Cardiac muscle cell (in vitro differentiated cells and primary cell): ENCODE measurements at regions not wholly inside any gene's neighbourhood (a gene's known extent, or its start where the extent isn't known, plus 50 kb on each side); places are given as distances from the start of the nearest gene placed in this dataset.
A peak's percentile ranks its signal among the peaks of the same experiment; 100 is the strongest.

ENCODE experiments used
- DNase-seq, 2 donors: peaks; one replicate each; pipeline versions ENCODE4 v3.0.0 to v3.0.0-alpha.2; 2010 to 2017; ENCODE audit warnings: low read depth in 1 of 2, low spot score in 1 of 2
- H3K27ac ChIP-seq: fragments of 200-600 bp; sonication (generic); 2 replicates; pipeline ENCODE4 v1.5.1; 2016
- H3K27me3 ChIP-seq: fragments of 200-600 bp; sonication (generic); 2 replicates; pipeline ENCODE4 v1.6.0; 2016; ENCODE audit warnings: control low read depth
- H3K36me3 ChIP-seq: fragments of 200-600 bp; sonication (generic); 2 replicates; pipeline ENCODE4 v1.5.1; 2016; ENCODE audit warnings: control low read depth
- H3K4me1 ChIP-seq: fragments of 200-600 bp; sonication (generic); 2 replicates; pipeline ENCODE4 v1.8.1; 2017; ENCODE audit warnings: low read depth, mild to moderate bottlenecking, mixed run types
- H3K4me3 ChIP-seq: fragments of 200-600 bp; sonication (generic); 2 replicates; pipeline ENCODE4 v1.5.1; 2016; ENCODE audit warnings: mild to moderate bottlenecking
- H3K9me3 ChIP-seq: fragments of 200-600 bp; sonication (generic); 2 replicates; pipeline ENCODE4 v1.5.1; 2017; ENCODE audit warnings: low read depth, mild to moderate bottlenecking, control low read depth
- TF ChIP-seq, protein P1 (sequence below): IDR thresholded peaks from 2 replicates; pipeline ENCODE4 v1.5.1; 2012; ENCODE audit warnings: low read depth, mild to moderate bottlenecking, low read length

DNA sequence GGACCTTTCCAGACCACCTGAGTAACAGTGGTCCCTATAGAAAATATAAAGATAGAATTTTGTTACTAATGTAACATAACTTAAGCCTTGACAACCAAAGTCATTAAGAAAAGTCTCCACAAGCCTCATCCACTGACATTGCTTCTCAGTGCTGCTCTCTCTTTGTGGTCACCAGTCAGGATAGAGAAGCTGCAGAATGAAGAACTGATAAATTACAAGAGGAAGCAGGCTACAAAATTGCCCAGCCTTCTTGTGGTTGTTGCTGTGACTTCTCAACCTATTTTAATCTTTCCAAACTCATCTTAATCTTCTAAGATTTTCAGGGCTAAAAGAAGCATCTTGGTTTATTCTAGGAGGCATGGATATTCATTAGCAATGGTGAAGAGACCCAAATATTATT is 343.8 kb downstream of the MZT1 start:
- no peaks in the 10 kb centered on the region for H3K36me3 ChIP-seq
- TF ChIP-seq, protein P1, sequence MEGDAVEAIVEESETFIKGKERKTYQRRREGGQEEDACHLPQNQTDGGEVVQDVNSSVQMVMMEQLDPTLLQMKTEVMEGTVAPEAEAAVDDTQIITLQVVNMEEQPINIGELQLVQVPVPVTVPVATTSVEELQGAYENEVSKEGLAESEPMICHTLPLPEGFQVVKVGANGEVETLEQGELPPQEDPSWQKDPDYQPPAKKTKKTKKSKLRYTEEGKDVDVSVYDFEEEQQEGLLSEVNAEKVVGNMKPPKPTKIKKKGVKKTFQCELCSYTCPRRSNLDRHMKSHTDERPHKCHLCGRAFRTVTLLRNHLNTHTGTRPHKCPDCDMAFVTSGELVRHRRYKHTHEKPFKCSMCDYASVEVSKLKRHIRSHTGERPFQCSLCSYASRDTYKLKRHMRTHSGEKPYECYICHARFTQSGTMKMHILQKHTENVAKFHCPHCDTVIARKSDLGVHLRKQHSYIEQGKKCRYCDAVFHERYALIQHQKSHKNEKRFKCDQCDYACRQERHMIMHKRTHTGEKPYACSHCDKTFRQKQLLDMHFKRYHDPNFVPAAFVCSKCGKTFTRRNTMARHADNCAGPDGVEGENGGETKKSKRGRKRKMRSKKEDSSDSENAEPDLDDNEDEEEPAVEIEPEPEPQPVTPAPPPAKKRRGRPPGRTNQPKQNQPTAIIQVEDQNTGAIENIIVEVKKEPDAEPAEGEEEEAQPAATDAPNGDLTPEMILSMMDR: no peak
- no peaks in the 10 kb centered on the region for H3K9me3 ChIP-seq
- H3K4me1 ChIP-seq: no peaks in the 10 kb centered on the region
- DNase-seq: no peak
- H3K4me3 ChIP-seq: no peak overlapping the region
- H3K27me3 ChIP-seq: no peaks in the 10 kb centered on the region
- no peak overlapping the region for H3K27ac ChIP-seq

DNA sequence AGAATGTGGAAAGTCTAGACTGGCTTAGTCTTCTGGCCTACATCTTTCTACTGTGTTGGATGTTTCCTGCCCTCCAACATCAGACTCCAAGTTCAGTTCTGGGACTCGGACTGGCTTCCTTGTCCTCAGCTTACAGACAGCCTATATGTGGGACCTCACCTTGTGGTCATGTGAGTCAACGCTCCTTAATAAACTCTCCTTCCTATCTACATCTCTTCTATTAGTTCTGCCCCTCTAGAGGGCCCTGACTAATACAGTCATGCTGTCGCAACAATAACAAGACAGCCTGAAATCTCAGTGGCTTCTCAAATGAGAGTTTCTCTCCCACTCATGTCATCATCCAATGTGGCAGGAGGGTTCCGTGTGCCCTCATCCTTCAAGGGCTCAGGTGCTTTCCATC is 347.8 kb downstream of the MZT1 start:
- H3K4me1 ChIP-seq: no peaks in the 10 kb centered on the region
- no peaks in the 10 kb centered on the region for H3K9me3 ChIP-seq
- no peaks in the 10 kb centered on the region for H3K27me3 ChIP-seq
- H3K27ac ChIP-seq: no peak overlapping the region
- no peak overlapping the region for H3K4me3 ChIP-seq
- peak in 1 of 2 donors; percentile 1 for DNase-seq
- TF ChIP-seq, protein P1: no peak
- H3K36me3 ChIP-seq: no peaks in the 10 kb centered on the region

DNA sequence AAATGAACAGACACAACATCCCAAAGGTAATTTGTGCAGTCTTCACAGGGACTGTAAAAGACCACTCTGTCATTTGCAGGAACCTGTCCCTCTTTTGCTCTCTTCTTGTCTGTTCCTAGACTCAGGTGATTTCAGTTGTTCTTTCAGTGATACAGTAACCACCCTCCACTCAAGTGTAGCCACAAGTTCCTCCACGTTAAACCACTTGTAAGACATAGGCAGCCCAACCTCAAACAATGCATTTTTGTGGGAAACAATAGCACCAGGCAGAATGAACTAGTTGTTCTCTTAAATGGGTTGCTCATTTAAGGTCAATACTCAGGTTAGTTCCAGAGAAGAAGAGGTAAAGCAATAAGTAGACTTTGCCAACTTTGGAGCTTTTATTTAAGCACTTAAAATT is 359.4 kb downstream of the MZT1 start:
- TF ChIP-seq, protein P1: no peak
- Histone ChIP-seq H3K4me3 (no peak overlapping the region), H3K9me3 (no peaks in the 10 kb centered on the region), H3K4me1 (no peaks in the 10 kb centered on the region), H3K27me3 (no peaks in the 10 kb centered on the region), H3K36me3 (no peaks in the 10 kb centered on the region), H3K27ac (no peak overlapping the region)
- DNase-seq: no peak

DNA sequence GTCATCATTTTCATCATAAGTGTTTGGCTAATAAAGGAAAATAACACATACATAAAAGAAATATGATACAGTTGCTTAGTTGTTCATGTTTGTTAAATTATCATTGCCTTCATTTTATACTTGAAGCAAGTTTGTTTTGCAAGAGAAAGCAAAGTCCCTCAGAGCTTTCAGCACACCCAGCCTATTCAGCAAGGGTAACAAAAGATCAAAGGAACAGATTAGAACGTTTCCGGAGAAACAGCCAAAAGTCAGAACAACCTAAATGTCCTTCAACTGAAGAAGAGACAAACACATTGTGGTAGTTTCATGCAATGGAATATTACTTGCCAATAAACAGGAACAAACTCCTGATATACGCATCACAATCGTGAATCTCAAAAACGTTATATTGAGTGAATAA is 380.7 kb downstream of the MZT1 start:
- no peak for DNase-seq
- H3K9me3 ChIP-seq: no peaks in the 10 kb centered on the region
- H3K27ac ChIP-seq: no peak overlapping the region
- H3K4me1 ChIP-seq: no peaks in the 10 kb centered on the region
- TF ChIP-seq, protein P1: no peak
- no peaks in the 10 kb centered on the region for H3K36me3 ChIP-seq
- no peaks in the 10 kb centered on the region for H3K27me3 ChIP-seq
- H3K4me3 ChIP-seq: no peak overlapping the region

DNA sequence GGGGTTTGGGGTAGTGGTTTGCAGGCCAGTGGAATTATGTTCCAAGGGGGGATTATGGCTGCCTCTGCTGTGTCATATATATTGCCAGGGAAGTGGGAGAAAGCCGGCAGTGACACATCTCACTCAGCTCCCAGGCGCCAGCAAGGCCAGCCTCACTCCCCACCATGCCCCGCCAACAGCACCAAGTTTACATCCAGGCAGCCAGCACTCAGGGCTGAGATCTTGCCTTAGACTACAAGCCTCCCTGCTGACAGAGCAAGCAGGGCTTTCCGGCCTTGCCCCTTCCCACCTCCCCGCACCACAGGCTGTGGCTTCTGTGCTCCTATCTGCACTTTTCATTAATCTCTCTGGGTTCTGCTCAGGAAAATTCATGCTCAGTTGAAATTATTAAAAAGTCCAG is 385.1 kb downstream of the MZT1 start:
- no peaks in the 10 kb centered on the region for H3K27me3 ChIP-seq
- H3K4me1 ChIP-seq: no peaks in the 10 kb centered on the region
- H3K27ac ChIP-seq: no peak overlapping the region
- H3K4me3 ChIP-seq: no peak overlapping the region
- no peaks in the 10 kb centered on the region for H3K9me3 ChIP-seq
- no peaks in the 10 kb centered on the region for H3K36me3 ChIP-seq
- TF ChIP-seq, protein P1: no peak
- DNase-seq: no peak

DNA sequence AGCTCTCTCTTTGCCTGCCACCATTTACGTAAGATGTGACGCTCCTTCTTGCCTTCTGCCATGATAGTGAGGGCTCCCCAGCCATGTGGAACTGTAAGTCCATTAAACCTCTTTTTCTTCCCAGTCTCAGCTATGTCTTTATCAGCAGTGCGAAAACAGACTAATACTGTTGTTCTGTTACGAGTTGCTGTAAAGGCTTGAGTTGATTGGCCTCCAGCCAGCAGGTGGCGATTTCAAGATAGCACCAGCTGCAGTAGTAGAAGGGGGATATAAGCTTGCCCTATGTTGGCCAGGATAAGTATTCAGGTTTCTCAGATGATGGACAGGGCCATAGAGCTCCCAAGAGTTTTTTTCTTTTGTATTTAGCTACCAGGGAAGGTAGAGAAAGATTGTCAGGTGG is 385.5 kb downstream of the MZT1 start:
- no peak overlapping the region for H3K4me3 ChIP-seq
- H3K27me3 ChIP-seq: no peaks in the 10 kb centered on the region
- no peaks in the 10 kb centered on the region for H3K36me3 ChIP-seq
- H3K9me3 ChIP-seq: no peaks in the 10 kb centered on the region
- TF ChIP-seq, protein P1: no peak
- no peak overlapping the region for H3K27ac ChIP-seq
- no peaks in the 10 kb centered on the region for H3K4me1 ChIP-seq
- DNase-seq: no peak
